Hypothalamus (tissue), 51 donors: ENCODE measurements at regions not wholly inside any gene's neighbourhood (a gene's known extent, or its start where the extent isn't known, plus 50 kb on each side); places are given as distances from the start of the nearest gene placed in this dataset.
"Not testable (repeated sequence)": the region's sequence is repeated elsewhere in the genome, so short reads cannot be mapped to it uniquely, and the experiment has no call there.

ENCODE experiments used
- DNase-seq, 51 donors: peaks; one replicate each; lab custom pipeline; 2025; lab: John Stamatoyannopoulos, UW

GRCh38 chr1:168457296-168457695, 86.5 kb downstream of the XCL2 start:
- DNase-seq = not testable (repeated sequence)

GRCh38 chr1:168455764-168456163, 88.0 kb downstream of the XCL2 start:
- no peak for DNase-seq

- no peak for DNase-seq
Measured at GRCh38 chr1:168454211-168454815, 89.5 kb downstream of the XCL2 start.

- no peak for DNase-seq
Measured at GRCh38 chr1:168453056-168453455, 90.7 kb downstream of the XCL2 start.

- no peak for DNase-seq
Measured at GRCh38 chr1:168452329-168452728, 91.5 kb downstream of the XCL2 start.

GRCh38 chr1:168447871-168448270, 95.9 kb downstream of the XCL2 start:
- DNase-seq = no peak

- DNase-seq = no peak
Measured at GRCh38 chr1:168446081-168446480, 97.7 kb downstream of the XCL2 start.

- no peak for DNase-seq
Measured at GRCh38 chr1:168443899-168444298, 99.9 kb downstream of the XCL2 start.

GRCh38 chr1:168443356-168443755, 100.4 kb downstream of the XCL2 start:
- DNase-seq = no peak

- no peak for DNase-seq
Measured at GRCh38 chr1:168442931-168443330, 100.9 kb downstream of the XCL2 start.

GRCh38 chr1:168441745-168442144, 102.1 kb downstream of the XCL2 start:
- no peak for DNase-seq

- peak in 42 of 51 donors; percentile 3 to 83 (median 38) for DNase-seq
Measured at GRCh38 chr1:168439456-168440375, 104.1 kb downstream of the XCL2 start.

GRCh38 chr1:168438626-168439025, 105.2 kb downstream of the XCL2 start:
- DNase-seq = no peak

GRCh38 chr1:168437821-168438220, 106.0 kb downstream of the XCL2 start:
- DNase-seq = peak in 1 of 51 donors; percentile 58

- no peak for DNase-seq
Measured at GRCh38 chr1:168435439-168435838, 108.4 kb downstream of the XCL2 start.

- DNase-seq = peak in 1 of 51 donors; percentile 81
Measured at GRCh38 chr1:168433238-168433637, 110.6 kb downstream of the XCL2 start.

GRCh38 chr1:168431882-168432281, 111.9 kb downstream of the XCL2 start:
- DNase-seq = peak in 1 of 51 donors; percentile 14

- DNase-seq = no peak
Measured at GRCh38 chr1:168430321-168430720, 113.5 kb downstream of the XCL2 start.

- no peak for DNase-seq
Measured at GRCh38 chr1:168428063-168428731, 115.6 kb downstream of the XCL2 start.

- DNase-seq = no peak
Measured at GRCh38 chr1:168427051-168427450, 116.7 kb downstream of the XCL2 start.

- DNase-seq = no peak
Measured at GRCh38 chr1:168424281-168424680, 119.5 kb downstream of the XCL2 start.
